ENCODE measurements at regions not wholly inside any gene's neighbourhood (a gene's known extent, or its start where the extent isn't known, plus 50 kb on each side); places are given as distances from the start of the nearest gene placed in this dataset.

DNA sequence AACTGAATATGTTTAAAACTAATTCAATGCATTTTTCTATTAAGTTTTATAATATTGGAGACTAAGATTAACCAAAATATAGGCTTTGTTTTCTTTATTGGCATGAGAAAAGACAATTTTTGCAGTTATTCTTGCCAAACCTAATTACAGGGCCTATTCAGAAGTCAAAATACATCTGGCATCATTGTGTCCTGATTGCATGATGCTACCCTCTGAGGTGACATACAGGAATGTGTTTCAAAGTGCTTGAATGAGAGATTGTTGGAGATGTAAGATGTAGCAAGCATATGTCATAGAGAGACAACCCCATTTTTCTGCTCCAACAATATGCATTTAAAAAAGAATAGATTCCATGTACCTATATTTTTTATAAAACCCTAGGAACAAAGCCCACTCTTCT lies 1036.4 kb downstream of the PCDH18 start:
- Histone ChIP-seq H3K27ac (ENCODE audit: low read length) (no peak overlapping the region), H3K36me3 (ENCODE audit: control insufficient read depth, insufficient read depth, low read length) (no peaks in the 10 kb centered on the region), H3K4me3 (ENCODE audit: low read length) (no peak overlapping the region), H3K9me3 (replicated peaks; ENCODE audit: control insufficient read depth, low read depth, low read length) (no peaks in the 10 kb centered on the region), H3K4me1 (ENCODE audit: control insufficient read depth, insufficient read depth, low read length) (no peaks in the 10 kb centered on the region), H3K27me3 (ENCODE audit: control insufficient read depth, insufficient read depth, low read length) (no peaks in the 10 kb centered on the region)
- no peak for DNase-seq

DNA sequence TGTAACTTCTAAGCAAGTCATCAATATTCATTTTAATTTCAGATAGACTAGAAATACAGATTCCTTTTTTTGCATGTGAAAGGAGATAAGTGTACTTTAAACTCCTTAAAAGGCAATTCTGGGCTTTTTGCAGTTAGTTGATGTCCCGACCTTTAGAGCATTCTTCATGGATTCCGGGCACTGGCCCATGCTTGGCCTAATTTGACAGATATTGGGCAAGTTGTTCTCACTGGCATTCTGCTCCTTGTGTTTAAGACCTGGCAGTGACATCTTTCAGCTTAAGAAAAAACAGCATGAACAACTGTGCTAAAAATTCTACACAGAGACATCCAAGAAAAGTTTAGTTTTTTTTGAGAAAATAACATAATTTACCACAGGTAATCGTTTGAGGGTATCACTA lies 1037.2 kb downstream of the PCDH18 start:
- no peak overlapping the region for H3K27ac ChIP-seq (ENCODE audit: low read length)
- no peaks in the 10 kb centered on the region for H3K36me3 ChIP-seq (ENCODE audit: control insufficient read depth, insufficient read depth, low read length)
- H3K27me3 ChIP-seq (ENCODE audit: control insufficient read depth, insufficient read depth, low read length): no peaks in the 10 kb centered on the region
- no peak overlapping the region for H3K4me3 ChIP-seq (ENCODE audit: low read length)
- H3K4me1 ChIP-seq (ENCODE audit: control insufficient read depth, insufficient read depth, low read length): no peaks in the 10 kb centered on the region
- DNase-seq: peak; percentile 24
- WGBS (ENCODE audit: insufficient coverage): 90% methylated on average over 2 of the region's 3 CpGs
- H3K9me3 ChIP-seq (replicated peaks; ENCODE audit: control insufficient read depth, low read depth, low read length): no peaks in the 10 kb centered on the region

DNA sequence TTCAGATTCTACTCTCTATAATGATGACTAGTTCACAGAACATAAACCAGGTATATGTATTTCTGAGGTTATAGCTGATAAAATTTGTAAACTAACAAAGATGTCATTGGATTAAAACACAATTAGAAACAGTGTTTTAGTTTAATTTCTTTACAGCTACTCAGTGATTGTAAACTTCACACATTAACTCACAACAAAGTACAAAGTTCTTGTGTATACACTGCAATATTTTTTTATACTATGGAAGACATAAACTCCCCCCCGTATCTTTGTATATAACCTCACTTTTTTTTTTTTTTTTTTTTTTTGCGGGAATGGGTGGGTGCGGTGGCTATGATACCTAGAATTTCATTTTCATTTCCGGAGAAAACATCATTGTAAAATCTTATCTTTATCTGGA lies 1043.2 kb downstream of the PCDH18 start:
- Histone ChIP-seq H3K9me3 (replicated peaks; ENCODE audit: control insufficient read depth, low read depth, low read length) (no peaks in the 10 kb centered on the region), H3K4me1 (ENCODE audit: control insufficient read depth, insufficient read depth, low read length) (no peaks in the 10 kb centered on the region), H3K27me3 (ENCODE audit: control insufficient read depth, insufficient read depth, low read length) (no peaks in the 10 kb centered on the region), H3K4me3 (ENCODE audit: low read length) (no peak overlapping the region), H3K36me3 (ENCODE audit: control insufficient read depth, insufficient read depth, low read length) (no peaks in the 10 kb centered on the region), H3K27ac (ENCODE audit: low read length) (no peak overlapping the region)
- no peak for DNase-seq
- WGBS (ENCODE audit: insufficient coverage): no CpG with 5 or more reads among the region's 4 CpGs

DNA sequence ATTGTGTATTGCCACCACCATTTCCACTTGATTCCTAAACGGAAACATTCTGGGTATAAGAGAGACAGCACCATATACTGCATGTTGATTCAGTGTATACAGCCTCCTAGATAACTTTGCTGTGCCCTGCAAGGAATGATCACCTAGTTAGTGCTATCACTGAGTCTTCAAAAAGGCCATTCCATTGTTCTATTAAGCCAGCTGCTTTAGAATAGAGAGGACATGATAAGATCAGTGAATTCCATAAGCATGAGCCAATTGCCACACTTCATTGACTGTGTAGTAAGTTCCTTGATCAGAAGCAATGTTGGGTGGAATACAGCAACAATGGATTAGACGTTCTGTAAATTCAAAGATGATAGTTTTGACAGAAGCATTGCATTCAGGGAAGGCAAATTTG lies 1047.3 kb downstream of the PCDH18 start:
- no CpG with 5 or more reads among the region's 2 CpGs for WGBS (ENCODE audit: insufficient coverage)
- no peaks in the 10 kb centered on the region for H3K27me3 ChIP-seq (ENCODE audit: control insufficient read depth, insufficient read depth, low read length)
- no peaks in the 10 kb centered on the region for H3K36me3 ChIP-seq (ENCODE audit: control insufficient read depth, insufficient read depth, low read length)
- no peak for DNase-seq
- no peaks in the 10 kb centered on the region for H3K9me3 ChIP-seq (replicated peaks; ENCODE audit: control insufficient read depth, low read depth, low read length)
- no peaks in the 10 kb centered on the region for H3K4me1 ChIP-seq (ENCODE audit: control insufficient read depth, insufficient read depth, low read length)
- no peak overlapping the region for H3K4me3 ChIP-seq (ENCODE audit: low read length)
- H3K27ac ChIP-seq (ENCODE audit: low read length): no peak overlapping the region

DNA sequence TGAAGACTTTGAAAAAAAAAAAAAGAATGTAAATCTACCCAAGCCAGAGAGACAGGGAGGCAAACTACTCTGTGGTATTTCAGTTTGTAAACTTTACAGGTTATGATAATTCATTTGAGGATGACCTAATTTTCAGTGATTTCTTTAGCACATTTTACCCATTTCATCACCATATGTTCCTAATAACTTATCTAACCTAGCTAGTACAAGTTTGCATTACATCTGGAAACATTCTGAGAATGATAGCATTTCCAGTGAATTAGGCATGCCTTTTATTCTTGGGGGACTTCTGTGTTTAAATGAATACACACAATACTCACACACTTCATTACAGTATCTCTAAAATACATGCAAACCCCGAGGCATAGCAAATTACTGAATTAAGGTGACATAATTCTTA lies 1055.5 kb downstream of the PCDH18 start:
- Histone ChIP-seq H3K4me1 (ENCODE audit: control insufficient read depth, insufficient read depth, low read length) (no peaks in the 10 kb centered on the region), H3K27me3 (ENCODE audit: control insufficient read depth, insufficient read depth, low read length) (no peaks in the 10 kb centered on the region), H3K36me3 (ENCODE audit: control insufficient read depth, insufficient read depth, low read length) (no peaks in the 10 kb centered on the region), H3K4me3 (ENCODE audit: low read length) (no peak overlapping the region), H3K9me3 (replicated peaks; ENCODE audit: control insufficient read depth, low read depth, low read length) (no peaks in the 10 kb centered on the region), H3K27ac (ENCODE audit: low read length) (no peak overlapping the region)
- WGBS (ENCODE audit: insufficient coverage): no CpG with 5 or more reads among the region's 1 CpG
- peak; percentile 91 for DNase-seq

DNA sequence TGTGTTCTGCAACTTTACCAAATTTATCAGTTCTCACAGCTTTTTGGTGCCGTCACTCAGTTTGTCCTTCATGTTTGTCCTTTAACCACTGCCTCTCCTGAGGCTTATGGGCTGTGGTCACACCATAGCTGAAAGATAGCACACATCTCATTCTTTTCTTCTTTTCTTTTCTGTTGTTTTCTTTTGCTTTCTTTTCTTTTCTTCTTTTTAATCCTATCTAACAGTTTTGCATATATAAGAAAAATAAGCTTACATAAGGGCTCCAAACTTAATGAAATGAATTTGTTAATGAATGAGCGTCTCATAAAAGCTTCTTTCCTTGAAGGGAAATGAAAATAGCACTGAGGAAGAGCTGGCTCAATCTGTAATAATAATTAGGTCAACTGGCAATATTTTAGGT lies 1061.2 kb downstream of the PCDH18 start:
- Histone ChIP-seq H3K4me3 (ENCODE audit: low read length) (no peak overlapping the region), H3K9me3 (replicated peaks; ENCODE audit: control insufficient read depth, low read depth, low read length) (peaks cover 3% of the 10 kb centered on the region), H3K27ac (ENCODE audit: low read length) (no peak overlapping the region), H3K4me1 (ENCODE audit: control insufficient read depth, insufficient read depth, low read length) (no peaks in the 10 kb centered on the region), H3K36me3 (ENCODE audit: control insufficient read depth, insufficient read depth, low read length) (no peaks in the 10 kb centered on the region), H3K27me3 (ENCODE audit: control insufficient read depth, insufficient read depth, low read length) (no peaks in the 10 kb centered on the region)
- no peak for DNase-seq
- WGBS (ENCODE audit: insufficient coverage): 57% methylated on average over 1 of the region's 2 CpGs

DNA sequence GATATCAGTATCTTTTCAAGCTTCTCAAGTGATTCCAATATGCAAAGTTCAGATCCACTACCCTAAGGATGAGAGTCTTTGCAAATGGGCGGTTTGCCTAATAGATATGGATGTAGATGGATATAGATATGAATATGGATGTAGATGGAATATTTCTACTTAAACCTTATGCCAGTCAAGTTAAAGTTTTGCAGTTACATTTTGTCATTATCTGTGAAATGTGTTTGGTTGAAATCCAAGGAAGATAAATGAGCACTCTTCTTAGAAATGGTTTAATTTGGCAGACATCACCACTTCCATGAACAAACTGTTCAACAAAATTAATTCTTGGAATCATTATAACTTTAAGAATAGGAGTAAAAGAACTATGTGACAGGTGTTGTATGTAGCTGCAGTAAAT lies 1066.6 kb downstream of the PCDH18 start:
- no peaks in the 10 kb centered on the region for H3K36me3 ChIP-seq (ENCODE audit: control insufficient read depth, insufficient read depth, low read length)
- no peak for DNase-seq
- no CpG with 5 or more reads among the region's 1 CpG for WGBS (ENCODE audit: insufficient coverage)
- peaks cover 3% of the 10 kb centered on the region for H3K9me3 ChIP-seq (replicated peaks; ENCODE audit: control insufficient read depth, low read depth, low read length)
- H3K4me1 ChIP-seq (ENCODE audit: control insufficient read depth, insufficient read depth, low read length): no peaks in the 10 kb centered on the region
- no peak overlapping the region for H3K4me3 ChIP-seq (ENCODE audit: low read length)
- no peak overlapping the region for H3K27ac ChIP-seq (ENCODE audit: low read length)
- H3K27me3 ChIP-seq (ENCODE audit: control insufficient read depth, insufficient read depth, low read length): no peaks in the 10 kb centered on the region

DNA sequence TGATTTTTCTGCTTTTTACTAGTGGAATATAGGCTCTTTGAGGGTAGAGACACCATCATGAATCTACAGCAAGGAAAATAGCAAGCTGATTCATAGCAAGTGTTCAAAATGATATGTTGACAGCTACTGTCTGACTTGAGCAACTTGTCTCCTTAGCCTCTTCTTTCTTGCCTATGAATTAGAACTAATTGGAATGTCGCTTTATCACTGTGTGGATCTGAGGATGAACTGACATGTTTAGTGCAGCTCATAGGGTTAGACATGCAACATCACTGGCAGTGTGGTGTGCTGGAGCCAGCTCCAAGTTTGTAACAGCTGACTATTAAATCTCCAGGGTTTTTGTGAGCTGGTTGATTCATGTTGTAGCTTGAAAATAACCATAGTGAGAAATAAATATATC lies 1068.4 kb downstream of the PCDH18 start:
- Histone ChIP-seq H3K4me3 (ENCODE audit: low read length) (no peak overlapping the region), H3K27ac (ENCODE audit: low read length) (no peak overlapping the region), H3K9me3 (replicated peaks; ENCODE audit: control insufficient read depth, low read depth, low read length) (peaks cover 3% of the 10 kb centered on the region), H3K4me1 (ENCODE audit: control insufficient read depth, insufficient read depth, low read length) (no peaks in the 10 kb centered on the region), H3K27me3 (ENCODE audit: control insufficient read depth, insufficient read depth, low read length) (no peaks in the 10 kb centered on the region), H3K36me3 (ENCODE audit: control insufficient read depth, insufficient read depth, low read length) (no peaks in the 10 kb centered on the region)
- peak; percentile 2 for DNase-seq
- WGBS (ENCODE audit: insufficient coverage): no CpG with 5 or more reads among the region's 1 CpG

DNA sequence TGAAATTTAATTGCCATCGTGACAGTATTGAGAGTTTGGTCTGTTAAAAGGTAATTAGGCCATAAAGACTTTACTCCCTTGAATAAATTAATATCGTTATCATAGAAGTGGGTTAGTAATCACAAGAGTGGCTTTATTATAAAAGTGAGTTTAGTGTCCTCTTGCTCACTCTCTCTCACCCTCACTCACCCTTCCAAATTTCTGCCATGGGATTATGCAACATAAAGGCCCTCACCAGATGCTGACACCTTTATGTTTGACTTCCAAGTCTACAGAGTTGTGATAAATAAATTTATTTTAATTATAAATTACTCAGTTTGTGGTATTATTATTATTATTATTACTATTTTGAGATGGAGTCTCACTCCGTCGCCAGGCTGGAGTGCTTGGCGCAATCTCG lies 1070.8 kb downstream of the PCDH18 start:
- Histone ChIP-seq H3K27ac (ENCODE audit: low read length) (no peak overlapping the region), H3K36me3 (ENCODE audit: control insufficient read depth, insufficient read depth, low read length) (no peaks in the 10 kb centered on the region), H3K27me3 (ENCODE audit: control insufficient read depth, insufficient read depth, low read length) (no peaks in the 10 kb centered on the region), H3K4me3 (ENCODE audit: low read length) (no peak overlapping the region), H3K9me3 (replicated peaks; ENCODE audit: control insufficient read depth, low read depth, low read length) (no peaks in the 10 kb centered on the region), H3K4me1 (ENCODE audit: control insufficient read depth, insufficient read depth, low read length) (no peaks in the 10 kb centered on the region)
- no CpG with 5 or more reads among the region's 6 CpGs for WGBS (ENCODE audit: insufficient coverage)
- no peak for DNase-seq

DNA sequence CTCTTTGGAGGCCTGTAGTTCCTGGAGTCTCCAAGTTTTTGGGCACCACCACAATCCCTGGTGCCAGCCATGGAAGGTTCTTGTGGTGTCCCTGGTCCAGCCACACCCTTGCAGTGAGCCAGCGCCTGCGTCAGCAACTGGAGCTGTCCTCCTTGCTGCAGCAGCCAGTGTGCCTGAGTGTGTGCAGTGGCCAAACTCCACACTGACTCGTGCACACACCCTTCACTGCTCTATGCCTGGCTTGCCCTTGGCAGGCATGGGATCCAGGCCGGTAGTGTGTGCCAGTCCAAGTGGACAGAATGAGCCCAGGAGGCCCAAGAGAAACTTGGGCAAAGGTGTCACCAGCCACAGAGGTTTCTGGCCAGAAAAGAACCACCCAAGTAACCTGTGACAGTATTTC lies 1074.0 kb downstream of the PCDH18 start:
- DNase-seq: no peak

DNA sequence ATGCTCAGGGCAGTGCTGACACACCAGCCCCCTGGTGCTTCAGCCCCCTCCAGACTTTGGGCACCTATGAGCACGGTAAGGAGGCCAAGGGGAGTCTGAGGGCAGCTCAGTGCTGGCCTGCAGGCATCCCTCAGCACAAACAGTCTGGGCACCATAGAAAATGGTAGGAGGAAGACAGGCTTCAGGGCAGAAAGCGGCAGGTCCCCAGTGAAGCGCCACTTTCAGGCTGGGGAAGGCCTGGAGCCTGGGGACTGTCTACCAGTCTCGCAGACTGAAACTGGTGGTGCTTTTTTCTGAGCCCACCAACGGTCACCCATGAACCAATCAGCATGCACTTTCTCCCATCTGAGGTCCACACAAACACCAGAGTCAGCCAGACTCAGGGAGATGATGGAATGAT lies 1074.7 kb downstream of the PCDH18 start:
- 80% methylated on average over 4 of the region's 5 CpGs for WGBS (ENCODE audit: insufficient coverage)
- no peak overlapping the region for H3K27ac ChIP-seq (ENCODE audit: low read length)
- H3K27me3 ChIP-seq (ENCODE audit: control insufficient read depth, insufficient read depth, low read length): no peaks in the 10 kb centered on the region
- no peaks in the 10 kb centered on the region for H3K4me1 ChIP-seq (ENCODE audit: control insufficient read depth, insufficient read depth, low read length)
- no peak overlapping the region for H3K4me3 ChIP-seq (ENCODE audit: low read length)
- no peaks in the 10 kb centered on the region for H3K36me3 ChIP-seq (ENCODE audit: control insufficient read depth, insufficient read depth, low read length)
- H3K9me3 ChIP-seq (replicated peaks; ENCODE audit: control insufficient read depth, low read depth, low read length): peaks cover 2% of the 10 kb centered on the region
- DNase-seq: no peak

More for the DNA sequence above, 1074.0 kb downstream of the PCDH18 start:
- Histone ChIP-seq H3K27me3 (ENCODE audit: control insufficient read depth, insufficient read depth, low read length) (no peaks in the 10 kb centered on the region), H3K9me3 (replicated peaks; ENCODE audit: control insufficient read depth, low read depth, low read length) (peaks cover 2% of the 10 kb centered on the region), H3K27ac (ENCODE audit: low read length) (no peak overlapping the region), H3K4me1 (ENCODE audit: control insufficient read depth, insufficient read depth, low read length) (no peaks in the 10 kb centered on the region), H3K36me3 (ENCODE audit: control insufficient read depth, insufficient read depth, low read length) (no peaks in the 10 kb centered on the region), H3K4me3 (ENCODE audit: low read length) (no peak overlapping the region)
- 96% methylated on average over 4 of the region's 4 CpGs for WGBS (ENCODE audit: insufficient coverage)

Measured in muscle of leg (tissue), 3 donors.